Breast epithelium (tissue), 4 donors: ENCODE measurements at regions not wholly inside any gene's neighbourhood (a gene's known extent, or its start where the extent isn't known, plus 50 kb on each side); places are given as distances from the start of the nearest gene placed in this dataset.
"Not testable (repeated sequence)": the region's sequence is repeated elsewhere in the genome, so short reads cannot be mapped to it uniquely, and the experiment has no call there.

Source experiments
- DNase-seq, 2 donors: peaks; one replicate each; pipeline ENCODE4 v3.0.0-alpha.2; 2019; ENCODE audit warnings: low spot score in 2 of 2
- H3K27ac ChIP-seq, 2 donors: fragments of 200-600 bp; sonication (generic) in 1 of 2; one replicate each; pipeline ENCODE4 v1.5.1; 2016 to 2019; ENCODE audit warnings: mild to moderate bottlenecking in 1 of 2
- H3K27me3 ChIP-seq, 2 donors: fragments of 200-600 bp; sonication (generic) in 1 of 2; one replicate each; pipeline versions ENCODE4 v1.5.1 to v1.6.0; 2017 to 2019; ENCODE audit warnings: control low read depth in 1 of 2, mild to moderate bottlenecking in 1 of 2
- H3K36me3 ChIP-seq: fragments of 200-600 bp; one replicate; pipeline ENCODE4 v1.5.1; 2019
- H3K4me1 ChIP-seq, 2 donors: fragments of 200-600 bp; sonication (generic); one replicate each; pipeline ENCODE4 v1.5.1; 2016 to 2019; ENCODE audit warnings: control low read depth in 1 of 2
- H3K4me3 ChIP-seq, 3 donors: fragments of 200-600 bp; sonication (generic); 1 replicate in 2 of 3; 2 replicates in 1 of 3; pipeline ENCODE4 v1.5.1; 2016 to 2019; ENCODE audit warnings: mild to moderate bottlenecking in 3 of 3, moderate library complexity in 2 of 3
- H3K9me3 ChIP-seq, 2 donors: fragments of 200-600 bp; sonication (generic) in 1 of 2; one replicate each; pipeline ENCODE4 v1.5.1; 2016 to 2019; ENCODE audit warnings: control low read depth in 1 of 2
- POLR2A ChIP-seq: fragments of 450-650 bp; IDR thresholded peaks from one replicate; pipeline ENCODE4 v1.6.1; 2016; ENCODE audit warnings: antibody characterized with exemption, mild to moderate bottlenecking, moderate library complexity
- POLR2AphosphoS5 ChIP-seq, 3 donors: sonication (generic); formaldehyde crosslinking; IDR thresholded peaks; one replicate each; pipeline ENCODE4 v1.6.1; 2017; ENCODE audit warnings: antibody characterized with exemption in 3 of 3
- intact Hi-C: fragments of 100-400 bp; cut with DNase I; formaldehyde crosslinking; loops from one replicate; pipeline ENCODE4 v1.15.1; 2023; ENCODE audit warnings: low total_unique reads
- TF ChIP-seq, protein P1 (sequence below), 3 donors: fragments of 450-650 bp; IDR thresholded peaks; one replicate each; pipeline ENCODE4 v1.5.1; 2016 to 2017; ENCODE audit warnings: antibody characterized with exemption in 3 of 3, mild to moderate bottlenecking in 3 of 3, moderate library complexity in 3 of 3

DNA sequence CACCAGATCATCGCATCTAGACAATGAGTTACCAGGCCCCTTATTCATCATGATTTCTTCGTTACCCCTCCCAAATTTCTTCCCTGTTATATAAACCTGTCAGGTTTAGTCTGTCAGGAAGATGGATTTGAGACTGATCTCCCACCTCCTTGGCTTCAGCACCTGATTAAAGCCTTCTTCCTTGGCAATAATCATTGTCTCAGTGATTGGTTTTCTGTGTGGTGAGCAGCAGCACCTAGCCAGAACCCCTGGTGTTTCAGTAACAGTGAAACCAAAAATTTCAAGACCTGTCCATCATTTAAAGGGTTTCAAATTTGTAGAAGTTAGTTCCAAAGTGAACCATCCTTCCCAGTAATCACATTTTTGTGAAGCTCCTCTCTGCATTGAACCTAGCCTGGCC is 209.8 kb upstream of the GJE1 start:
- no peaks in the 10 kb centered on the region for H3K9me3 ChIP-seq
- no peak for DNase-seq
- no peaks in the 10 kb centered on the region for H3K4me1 ChIP-seq
- H3K27ac ChIP-seq, result no peak overlapping the region
- intact Hi-C loops, result no loop called here
- H3K27me3 ChIP-seq, result no peaks in the 10 kb centered on the region
- no peaks in the 10 kb centered on the region for H3K36me3 ChIP-seq
- no peak for TF ChIP-seq POLR2A
- TF ChIP-seq, protein P1, sequence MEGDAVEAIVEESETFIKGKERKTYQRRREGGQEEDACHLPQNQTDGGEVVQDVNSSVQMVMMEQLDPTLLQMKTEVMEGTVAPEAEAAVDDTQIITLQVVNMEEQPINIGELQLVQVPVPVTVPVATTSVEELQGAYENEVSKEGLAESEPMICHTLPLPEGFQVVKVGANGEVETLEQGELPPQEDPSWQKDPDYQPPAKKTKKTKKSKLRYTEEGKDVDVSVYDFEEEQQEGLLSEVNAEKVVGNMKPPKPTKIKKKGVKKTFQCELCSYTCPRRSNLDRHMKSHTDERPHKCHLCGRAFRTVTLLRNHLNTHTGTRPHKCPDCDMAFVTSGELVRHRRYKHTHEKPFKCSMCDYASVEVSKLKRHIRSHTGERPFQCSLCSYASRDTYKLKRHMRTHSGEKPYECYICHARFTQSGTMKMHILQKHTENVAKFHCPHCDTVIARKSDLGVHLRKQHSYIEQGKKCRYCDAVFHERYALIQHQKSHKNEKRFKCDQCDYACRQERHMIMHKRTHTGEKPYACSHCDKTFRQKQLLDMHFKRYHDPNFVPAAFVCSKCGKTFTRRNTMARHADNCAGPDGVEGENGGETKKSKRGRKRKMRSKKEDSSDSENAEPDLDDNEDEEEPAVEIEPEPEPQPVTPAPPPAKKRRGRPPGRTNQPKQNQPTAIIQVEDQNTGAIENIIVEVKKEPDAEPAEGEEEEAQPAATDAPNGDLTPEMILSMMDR (IDR thresholded peaks at IDR 0.05), result no peak
- no peak for TF ChIP-seq POLR2AphosphoS5 (IDR thresholded peaks at IDR 0.05)
- H3K4me3 ChIP-seq, result no peak overlapping the region

DNA sequence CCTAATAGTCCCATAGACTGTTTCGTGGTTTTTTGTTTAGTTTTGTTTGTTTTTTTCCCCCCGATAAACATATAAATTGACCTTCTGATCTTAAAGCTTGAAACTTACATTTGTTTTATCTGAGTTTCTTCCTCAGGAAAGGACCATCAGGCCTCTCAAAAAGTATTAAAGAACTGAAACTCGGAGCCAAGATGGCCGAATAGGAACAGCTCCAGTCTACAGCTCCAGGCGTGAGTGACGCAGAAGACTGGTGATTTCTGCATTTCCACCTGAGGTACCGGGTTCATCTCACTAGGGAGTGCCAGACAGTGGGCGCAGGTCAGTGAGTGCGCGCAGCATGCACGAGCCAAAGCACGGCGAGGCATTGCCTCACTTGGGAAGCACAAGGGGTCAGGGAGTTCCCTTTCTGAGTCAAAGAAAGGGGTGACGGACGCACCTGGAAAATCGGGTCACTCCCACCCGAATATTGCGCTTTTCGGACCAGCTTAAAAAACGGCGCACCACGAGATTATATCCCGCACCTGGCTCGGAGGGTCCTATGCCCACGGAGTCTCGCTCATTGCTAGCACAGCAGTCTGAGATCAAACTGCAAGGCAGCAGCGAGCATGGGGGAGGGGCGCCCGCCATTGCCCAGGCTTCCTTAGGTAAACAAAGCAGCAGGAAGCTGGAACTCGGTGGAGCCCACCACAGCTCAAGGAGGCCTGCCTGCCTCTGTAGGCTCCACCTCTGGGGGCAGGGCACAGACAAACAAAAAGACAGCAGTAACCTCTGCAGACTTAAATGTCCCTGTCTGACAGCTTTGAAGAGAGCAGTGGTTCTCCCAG is 215.8 kb upstream of the GJE1 start:
- H3K9me3 ChIP-seq, H3K27ac ChIP-seq, H3K27me3 ChIP-seq, intact Hi-C loops, H3K36me3 ChIP-seq, H3K4me3 ChIP-seq, H3K4me1 ChIP-seq, DNase-seq: not testable (repeated sequence)

DNA sequence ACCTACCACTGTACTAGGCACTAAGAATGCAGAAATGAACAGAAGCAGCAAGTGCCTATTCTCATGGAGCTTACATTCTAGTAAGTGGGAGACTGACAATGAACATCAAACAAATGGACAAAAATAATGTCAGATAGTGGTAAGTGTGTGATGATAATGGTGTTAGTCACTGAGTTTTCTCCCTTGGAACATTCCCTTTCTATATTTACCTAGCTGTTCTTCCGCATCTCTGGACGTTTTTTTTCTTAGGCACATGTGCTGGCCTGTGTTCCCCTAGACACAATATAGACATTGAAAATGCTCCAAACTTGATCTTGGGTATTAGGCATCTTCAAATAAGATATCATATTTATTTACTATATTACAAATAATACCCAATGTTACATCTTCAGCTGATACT is 218.1 kb upstream of the GJE1 start:
- no peak for DNase-seq
- no peaks in the 10 kb centered on the region for H3K9me3 ChIP-seq
- H3K4me1 ChIP-seq, result no peaks in the 10 kb centered on the region
- intact Hi-C loops, result no loop called here
- no peak overlapping the region for H3K27ac ChIP-seq
- no peaks in the 10 kb centered on the region for H3K27me3 ChIP-seq
- no peaks in the 10 kb centered on the region for H3K36me3 ChIP-seq
- TF ChIP-seq POLR2A, result no peak
- TF ChIP-seq, protein P1 (IDR thresholded peaks at IDR 0.05), result no peak
- TF ChIP-seq POLR2AphosphoS5 (IDR thresholded peaks at IDR 0.05), result no peak
- no peak overlapping the region for H3K4me3 ChIP-seq

DNA sequence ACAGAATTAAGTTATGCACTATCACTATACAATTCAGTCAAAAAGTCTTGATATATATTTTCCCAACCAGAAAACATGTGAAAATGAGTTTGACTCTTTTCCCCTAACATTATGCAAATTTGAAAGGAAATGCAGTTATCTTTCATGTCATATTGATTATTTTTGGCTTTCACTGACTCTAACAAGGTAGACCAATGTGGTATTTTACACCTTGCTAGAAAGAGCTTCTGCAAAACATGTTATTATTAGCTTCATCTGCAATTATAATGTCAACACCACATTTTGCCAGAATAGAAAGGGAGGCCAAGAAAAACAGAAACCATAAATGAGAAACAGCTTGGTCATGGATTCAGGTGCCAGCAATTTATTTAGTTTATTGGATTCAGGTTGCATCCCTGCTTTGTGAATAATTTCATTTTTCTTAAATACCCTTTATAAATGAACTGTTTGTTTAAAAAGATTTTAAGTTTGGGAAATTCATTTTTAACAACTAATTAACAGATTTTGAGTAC is 226.1 kb upstream of the GJE1 start:
- Histone ChIP-seq H3K9me3 (no peaks in the 10 kb centered on the region), H3K4me3 (no peak overlapping the region), H3K27me3 (no peaks in the 10 kb centered on the region), H3K27ac (no peak overlapping the region), H3K4me1 (no peaks in the 10 kb centered on the region), H3K36me3 (no peaks in the 10 kb centered on the region)
- no peak for TF ChIP-seq POLR2AphosphoS5 (IDR thresholded peaks at IDR 0.05)
- TF ChIP-seq POLR2A, result no peak
- TF ChIP-seq, protein P1 (IDR thresholded peaks at IDR 0.05), result no peak
- intact Hi-C loops, result no loop called here
- no peak for DNase-seq

DNA sequence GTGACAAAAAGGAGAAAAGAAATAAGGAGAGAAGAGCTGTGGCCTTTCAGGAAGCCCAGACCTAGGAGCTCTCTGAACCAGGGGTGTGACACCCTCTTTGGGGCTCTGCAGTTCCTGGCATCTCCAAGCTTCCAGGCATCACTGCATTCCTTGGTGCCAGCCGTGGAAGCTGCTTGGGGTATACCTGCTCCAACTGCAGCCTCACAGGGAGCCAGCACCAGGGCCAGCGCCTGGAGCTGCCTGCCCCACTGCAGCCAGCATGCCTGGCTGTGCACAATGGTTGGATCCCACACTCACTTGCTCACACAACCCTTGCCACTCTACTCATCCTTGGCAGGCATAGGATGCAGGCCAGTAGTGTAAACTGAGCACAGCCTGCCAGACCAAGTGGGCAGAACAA is 242.1 kb upstream of the GJE1 start:
- H3K27me3 ChIP-seq, result no peaks in the 10 kb centered on the region
- no peak overlapping the region for H3K27ac ChIP-seq
- H3K36me3 ChIP-seq, result no peaks in the 10 kb centered on the region
- no peak for DNase-seq
- no peaks in the 10 kb centered on the region for H3K4me1 ChIP-seq
- H3K9me3 ChIP-seq, result peaks cover 10 to 11% of the 10 kb centered on the region in 2 donors
- no peak for TF ChIP-seq POLR2A
- TF ChIP-seq POLR2AphosphoS5 (IDR thresholded peaks at IDR 0.05), result no peak
- TF ChIP-seq, protein P1 (IDR thresholded peaks at IDR 0.05), result no peak
- H3K4me3 ChIP-seq, result no peak overlapping the region
- intact Hi-C loops, result no loop called here
